Peyer's patch (tissue), 4 donors: ENCODE measurements at regions not wholly inside any gene's neighbourhood (a gene's known extent, or its start where the extent isn't known, plus 50 kb on each side); places are given as distances from the start of the nearest gene placed in this dataset.

Experiments
- POLR2A ChIP-seq, 2 donors: fragments of 450-650 bp; IDR thresholded peaks; one replicate each; pipeline ENCODE4 v1.5.1; 2017; ENCODE audit warnings: antibody characterized with exemption in 2 of 2, mild to moderate bottlenecking in 2 of 2, moderate library complexity in 2 of 2
- TF ChIP-seq, protein P1 (sequence below), 6 experiments: fragments of 450-650 bp in 4 of 6; fragments of 200-600 bp in 2 of 6; sonication (generic) in 1 of 6; IDR thresholded peaks; one replicate each; pipeline ENCODE4 v1.5.1; 2017 to 2019; ENCODE audit warnings: antibody characterized with exemption in 6 of 6, mild to moderate bottlenecking in 3 of 6, moderate library complexity in 1 of 6

DNA sequence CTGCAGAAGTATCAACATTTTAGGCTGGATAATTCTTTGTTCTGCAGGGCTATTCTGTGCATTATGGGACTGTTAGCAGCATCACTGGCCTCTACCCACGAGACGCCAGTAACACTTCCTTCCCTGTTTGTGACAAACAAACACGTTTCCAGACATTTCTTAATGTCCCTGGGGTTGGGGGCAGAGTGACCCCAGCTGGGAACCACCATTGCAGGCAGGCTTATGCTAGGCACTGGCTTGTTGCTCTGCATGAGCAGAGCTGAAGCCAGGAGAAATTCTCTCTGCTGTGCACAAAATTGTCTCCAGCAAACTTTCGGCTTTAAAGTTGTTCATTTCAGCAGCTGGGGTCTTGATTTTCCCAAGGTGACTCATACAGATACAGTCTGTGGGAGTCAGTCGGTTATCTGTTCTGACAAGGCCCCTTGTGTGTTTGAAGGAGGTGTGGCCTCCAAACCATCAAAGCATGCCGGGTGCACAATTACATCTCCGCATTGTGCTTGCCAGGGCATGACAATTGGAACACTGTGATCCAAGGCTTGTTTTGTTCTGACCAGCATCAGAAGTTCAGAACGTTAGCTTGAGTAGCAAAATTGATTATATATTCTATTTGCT is 156.4 kb upstream of the BOD1L1 start:
- no peak for TF ChIP-seq POLR2A (IDR thresholded peaks at IDR 0.05)
- TF ChIP-seq, protein P1, sequence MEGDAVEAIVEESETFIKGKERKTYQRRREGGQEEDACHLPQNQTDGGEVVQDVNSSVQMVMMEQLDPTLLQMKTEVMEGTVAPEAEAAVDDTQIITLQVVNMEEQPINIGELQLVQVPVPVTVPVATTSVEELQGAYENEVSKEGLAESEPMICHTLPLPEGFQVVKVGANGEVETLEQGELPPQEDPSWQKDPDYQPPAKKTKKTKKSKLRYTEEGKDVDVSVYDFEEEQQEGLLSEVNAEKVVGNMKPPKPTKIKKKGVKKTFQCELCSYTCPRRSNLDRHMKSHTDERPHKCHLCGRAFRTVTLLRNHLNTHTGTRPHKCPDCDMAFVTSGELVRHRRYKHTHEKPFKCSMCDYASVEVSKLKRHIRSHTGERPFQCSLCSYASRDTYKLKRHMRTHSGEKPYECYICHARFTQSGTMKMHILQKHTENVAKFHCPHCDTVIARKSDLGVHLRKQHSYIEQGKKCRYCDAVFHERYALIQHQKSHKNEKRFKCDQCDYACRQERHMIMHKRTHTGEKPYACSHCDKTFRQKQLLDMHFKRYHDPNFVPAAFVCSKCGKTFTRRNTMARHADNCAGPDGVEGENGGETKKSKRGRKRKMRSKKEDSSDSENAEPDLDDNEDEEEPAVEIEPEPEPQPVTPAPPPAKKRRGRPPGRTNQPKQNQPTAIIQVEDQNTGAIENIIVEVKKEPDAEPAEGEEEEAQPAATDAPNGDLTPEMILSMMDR (IDR thresholded peaks at IDR 0.05) = no peak
